GF-D8 (cell line): ENCODE measurements at regions not wholly inside any gene's neighbourhood (a gene's known extent, or its start where the extent isn't known, plus 50 kb on each side); places are given as distances from the start of the nearest gene placed in this dataset.
"Not testable (repeated sequence)": the region's sequence is repeated elsewhere in the genome, so short reads cannot be mapped to it uniquely, and the experiment has no call there.

Experiments used
- DNase-seq: peaks from one replicate; lab custom pipeline; 2025; lab: John Stamatoyannopoulos, UW

DNA sequence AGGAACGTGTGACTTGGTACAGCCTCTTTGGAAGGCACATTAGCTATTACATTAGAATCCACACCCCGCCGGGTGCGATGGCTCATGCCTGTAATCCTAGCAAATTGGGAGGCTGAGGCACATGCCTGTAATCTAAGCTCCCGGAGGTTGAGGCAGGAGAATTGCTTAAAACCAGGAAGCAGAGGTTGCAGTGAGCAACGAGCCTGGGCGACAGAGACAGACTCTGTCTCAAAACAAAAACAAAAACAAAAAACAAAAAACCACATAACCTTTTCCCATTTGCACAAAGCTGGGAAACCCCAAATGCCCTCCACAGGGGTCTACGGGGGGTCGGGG lies 82.7 kb upstream of the METTL9 start:
- DNase-seq, result not testable (repeated sequence)

DNA sequence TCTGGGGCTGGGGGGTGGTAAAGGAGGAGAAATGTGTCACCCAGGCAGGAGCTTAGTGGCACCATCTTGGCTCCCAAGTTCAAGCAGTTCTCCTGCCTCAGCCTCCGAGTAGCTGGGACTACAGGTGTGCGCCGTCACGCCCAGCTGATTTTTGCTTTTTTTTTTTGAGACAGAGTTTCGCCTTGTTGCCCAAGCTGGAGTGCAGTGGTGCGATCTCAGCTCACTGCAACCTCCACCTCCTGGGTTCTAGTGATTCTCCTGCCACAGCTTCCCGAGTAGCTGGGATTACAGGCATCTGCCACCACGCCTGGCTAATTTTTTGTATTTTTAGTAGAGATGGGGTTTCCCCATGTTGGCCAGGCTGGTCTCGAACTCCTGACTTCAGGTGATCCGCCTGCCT lies 82.1 kb upstream of the METTL9 start:
- DNase-seq, result not testable (repeated sequence)

DNA sequence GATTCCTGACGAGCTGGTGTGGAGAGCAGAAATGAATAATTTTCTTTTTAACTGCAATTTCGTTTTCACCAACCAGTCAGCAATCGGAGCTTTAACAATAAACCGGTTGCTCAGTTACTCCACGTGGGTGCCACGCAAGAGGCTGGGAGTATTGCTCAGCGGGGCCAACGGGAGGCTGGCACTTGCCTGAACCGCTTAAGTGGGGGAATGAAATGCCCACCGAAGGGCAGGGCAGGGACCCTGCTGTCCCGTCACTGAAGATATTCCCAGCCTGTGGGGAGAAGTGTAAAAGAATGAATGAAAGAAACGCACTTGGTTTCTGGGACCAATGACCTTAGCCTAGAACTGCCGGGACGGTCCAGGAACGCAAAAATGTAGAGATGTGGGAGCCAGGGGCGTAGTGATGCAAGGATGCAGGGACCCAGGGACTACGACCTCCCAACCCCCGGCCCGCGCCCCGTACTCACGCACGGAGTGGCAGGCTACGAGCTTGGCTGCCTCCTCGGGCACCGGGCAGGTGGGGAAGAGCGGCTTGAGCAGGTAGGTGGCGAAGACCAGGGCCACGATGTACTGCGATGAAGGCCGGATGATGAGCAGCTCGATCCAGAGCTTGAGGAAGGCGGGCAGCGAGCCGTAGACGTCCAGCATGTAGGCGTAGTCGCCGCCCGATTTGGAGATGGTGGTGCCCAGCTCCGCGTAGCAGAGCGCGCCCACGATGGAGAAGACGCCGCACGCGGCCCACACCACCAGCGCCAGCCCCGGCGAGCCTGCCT lies 79.8 kb upstream of the METTL9 start:
- not testable (repeated sequence) for DNase-seq

DNA sequence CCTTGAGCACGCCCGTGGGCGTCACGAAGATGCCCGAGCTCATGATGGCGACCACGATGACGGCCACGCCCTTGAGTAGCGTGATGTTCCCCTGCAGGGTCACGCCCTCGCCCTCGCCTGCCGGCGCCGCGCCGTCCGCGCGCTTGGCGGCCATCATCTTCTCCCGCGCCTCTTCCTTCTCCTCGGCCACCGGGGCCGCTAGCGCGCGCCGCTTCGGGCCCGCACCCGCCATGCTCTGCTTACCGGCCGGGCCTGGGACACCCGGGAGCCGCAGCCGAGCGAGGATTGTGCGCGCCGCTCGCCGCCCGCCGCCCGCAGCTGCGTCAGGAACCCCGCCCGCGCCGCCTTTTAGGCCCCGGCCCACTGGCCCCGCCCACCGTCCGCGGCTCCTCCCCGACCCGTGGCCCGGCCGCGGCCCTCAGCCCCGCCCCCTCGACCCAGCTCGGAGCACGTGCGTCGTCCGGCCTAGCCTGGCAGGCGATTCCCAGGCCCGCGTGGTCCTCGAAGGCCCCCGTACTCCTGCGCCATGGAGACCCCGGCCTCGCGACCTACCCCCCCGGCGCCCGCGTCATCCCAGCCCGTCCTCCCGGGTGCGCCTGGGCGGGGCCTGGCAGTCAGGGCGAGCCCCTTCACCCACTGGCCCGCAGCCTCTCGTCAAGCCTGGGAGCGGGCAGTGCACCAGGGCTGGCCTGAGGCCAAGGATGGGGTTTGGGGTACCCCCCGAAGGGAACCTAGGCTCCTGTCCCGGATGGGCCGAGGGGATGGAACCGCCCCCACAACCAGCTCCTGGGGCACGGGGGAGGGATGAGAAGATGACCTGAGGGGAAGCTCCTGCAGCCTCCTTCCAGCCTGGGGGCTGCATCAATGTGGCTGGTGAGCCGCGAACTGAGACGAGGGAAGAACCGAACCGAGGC lies 79.0 kb upstream of the METTL9 start:
- DNase-seq, result peak; percentile 92

DNA sequence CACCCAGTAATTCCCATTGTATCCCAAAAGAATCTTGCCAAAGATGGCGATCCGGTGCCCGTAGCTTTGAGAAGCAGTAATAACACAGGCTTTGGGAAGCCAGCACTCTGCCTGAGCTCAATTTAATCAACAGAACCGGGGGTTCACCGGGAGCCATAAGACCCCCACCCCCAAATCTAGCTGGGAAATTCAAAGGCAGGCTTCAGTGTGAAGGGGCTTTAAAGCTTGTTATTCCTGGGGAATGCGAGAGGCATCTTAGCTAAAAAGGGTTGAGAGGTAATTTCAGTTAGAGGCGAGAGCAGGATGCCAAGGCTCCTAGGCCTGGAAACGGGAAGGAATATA lies 78.4 kb upstream of the METTL9 start:
- not testable (repeated sequence) for DNase-seq

DNA sequence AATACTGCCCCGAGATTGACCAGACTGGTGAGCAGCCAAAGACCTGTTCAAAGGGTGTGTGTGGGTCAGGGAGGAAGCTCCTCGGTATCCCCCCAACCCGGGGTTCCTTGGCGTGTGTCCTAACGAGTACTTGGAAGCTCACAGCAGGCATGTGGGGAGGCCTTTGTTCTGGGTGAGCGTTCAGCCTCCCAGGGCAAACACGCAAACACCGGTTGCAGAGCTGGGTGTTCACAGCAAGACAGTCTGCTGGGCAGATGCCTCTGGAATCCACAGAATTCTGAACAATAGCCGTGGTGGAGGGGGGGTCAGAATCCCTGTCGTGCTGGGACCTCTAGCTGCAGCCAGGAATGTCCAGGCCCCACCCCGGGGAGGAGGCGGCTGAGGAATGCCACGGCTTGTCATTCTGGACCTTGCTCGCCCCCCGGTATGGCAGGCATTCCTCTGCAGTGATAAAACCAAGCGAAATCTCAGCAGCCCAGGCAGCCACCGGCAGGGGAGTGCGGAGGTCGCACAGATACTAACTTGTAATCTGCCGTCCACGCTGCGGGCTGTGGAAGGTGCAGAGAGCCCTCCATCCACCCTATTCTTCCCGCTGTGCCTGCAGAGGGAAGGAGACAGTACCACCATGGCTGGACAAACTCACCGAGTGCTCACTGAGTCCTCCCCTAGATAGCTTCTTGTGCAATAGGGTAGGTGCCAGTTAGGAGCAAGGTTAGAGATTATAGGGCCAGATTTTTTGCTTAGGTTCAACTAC lies 77.8 kb upstream of the METTL9 start:
- DNase-seq, result not testable (repeated sequence)

DNA sequence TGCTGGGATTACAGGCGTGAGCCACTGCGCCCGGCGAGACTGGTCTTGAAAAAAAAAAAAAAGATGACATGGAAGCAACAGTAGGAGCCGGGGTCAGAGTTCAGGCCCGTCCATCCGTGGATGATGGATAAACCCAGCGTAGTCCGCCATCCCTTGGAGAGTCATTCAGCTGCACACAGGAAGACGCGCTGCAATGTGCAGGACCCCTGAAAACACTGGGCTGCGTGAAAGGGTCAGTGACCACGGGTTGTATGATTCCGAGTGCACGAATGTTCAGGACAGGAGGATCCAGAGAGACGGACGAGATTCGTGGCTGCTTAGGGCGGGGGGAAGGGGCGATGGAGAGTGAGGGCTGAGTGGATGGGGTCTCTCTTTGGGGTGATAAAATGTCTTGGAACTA lies 76.5 kb upstream of the METTL9 start:
- not testable (repeated sequence) for DNase-seq

DNA sequence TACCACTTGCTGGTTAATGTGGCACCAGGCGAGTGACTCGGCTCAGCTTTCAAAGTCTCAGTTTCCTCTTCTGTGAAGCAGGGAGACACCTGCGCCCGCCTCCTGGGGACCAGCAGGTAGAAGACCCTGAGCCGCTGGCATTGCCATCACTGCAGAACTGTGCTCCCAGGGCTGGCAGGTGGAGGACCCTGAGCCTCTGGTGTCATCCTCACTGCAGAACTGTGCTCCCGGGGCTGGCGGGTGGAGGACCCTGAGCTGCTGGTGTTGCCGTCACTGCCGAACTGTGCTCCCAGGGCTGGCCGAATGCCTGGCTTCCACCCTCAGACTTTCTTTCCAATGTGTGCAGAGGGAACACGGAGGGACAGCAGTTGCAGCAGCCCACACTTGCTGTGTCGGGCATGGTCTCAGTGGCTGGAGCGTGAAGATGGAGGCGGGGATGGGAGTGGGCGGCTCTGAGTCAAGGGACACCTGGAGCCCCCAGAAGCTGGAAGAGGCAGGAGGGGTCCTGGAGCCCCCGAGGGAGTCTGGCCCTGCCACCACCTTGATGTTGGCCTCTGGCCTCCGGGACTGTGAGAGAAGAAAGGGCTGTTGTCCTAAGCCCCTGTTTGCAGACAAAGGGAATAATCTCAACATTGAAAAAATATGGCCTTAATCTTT lies 75.8 kb upstream of the METTL9 start:
- no peak for DNase-seq

DNA sequence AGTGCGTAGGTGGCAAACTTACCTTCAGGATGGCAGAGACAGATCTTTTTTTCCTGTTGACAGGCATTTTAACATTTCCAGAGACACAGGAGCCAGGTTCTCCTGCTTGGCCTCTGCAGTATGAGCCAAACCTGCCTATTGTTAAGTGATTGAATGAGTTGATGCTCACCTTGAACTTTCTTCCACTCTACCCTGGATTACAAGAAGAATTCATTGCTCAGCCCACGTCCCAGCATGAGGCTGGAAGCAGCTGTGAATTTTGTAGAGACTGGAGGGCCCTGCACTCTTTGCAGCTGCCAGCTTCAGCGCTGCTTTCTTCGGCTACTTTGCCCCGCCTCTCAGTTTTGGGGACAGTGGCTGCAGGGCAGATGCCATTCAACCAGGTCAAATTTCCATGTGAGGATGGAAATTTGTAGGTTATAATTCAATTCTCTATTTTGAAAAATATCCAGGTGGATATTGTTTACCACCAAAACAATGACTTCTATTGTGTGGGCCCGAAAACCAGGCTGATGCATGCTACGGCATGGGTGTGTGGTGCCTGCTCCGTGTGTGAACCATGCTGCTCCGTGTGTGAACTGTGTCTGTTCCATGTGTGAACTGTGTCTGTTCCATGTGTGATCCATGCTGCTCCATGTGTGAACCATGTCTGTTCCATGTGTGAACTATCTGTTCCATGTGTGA lies 75.2 kb upstream of the METTL9 start:
- DNase-seq, result no peak

DNA sequence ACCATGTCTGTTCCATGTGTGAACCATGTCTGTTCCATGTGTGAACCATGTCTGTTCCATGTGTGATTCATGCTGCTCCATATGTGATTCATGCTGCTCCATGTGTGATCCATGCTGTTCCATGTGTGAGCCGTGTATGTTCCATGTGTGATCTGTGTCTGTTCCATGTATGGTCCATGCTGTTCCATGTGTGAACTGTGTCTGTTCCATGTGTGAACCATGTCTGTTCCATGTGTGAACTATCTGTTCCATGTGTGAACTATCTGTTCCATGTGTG lies 74.7 kb upstream of the METTL9 start:
- DNase-seq, result not testable (repeated sequence)

DNA sequence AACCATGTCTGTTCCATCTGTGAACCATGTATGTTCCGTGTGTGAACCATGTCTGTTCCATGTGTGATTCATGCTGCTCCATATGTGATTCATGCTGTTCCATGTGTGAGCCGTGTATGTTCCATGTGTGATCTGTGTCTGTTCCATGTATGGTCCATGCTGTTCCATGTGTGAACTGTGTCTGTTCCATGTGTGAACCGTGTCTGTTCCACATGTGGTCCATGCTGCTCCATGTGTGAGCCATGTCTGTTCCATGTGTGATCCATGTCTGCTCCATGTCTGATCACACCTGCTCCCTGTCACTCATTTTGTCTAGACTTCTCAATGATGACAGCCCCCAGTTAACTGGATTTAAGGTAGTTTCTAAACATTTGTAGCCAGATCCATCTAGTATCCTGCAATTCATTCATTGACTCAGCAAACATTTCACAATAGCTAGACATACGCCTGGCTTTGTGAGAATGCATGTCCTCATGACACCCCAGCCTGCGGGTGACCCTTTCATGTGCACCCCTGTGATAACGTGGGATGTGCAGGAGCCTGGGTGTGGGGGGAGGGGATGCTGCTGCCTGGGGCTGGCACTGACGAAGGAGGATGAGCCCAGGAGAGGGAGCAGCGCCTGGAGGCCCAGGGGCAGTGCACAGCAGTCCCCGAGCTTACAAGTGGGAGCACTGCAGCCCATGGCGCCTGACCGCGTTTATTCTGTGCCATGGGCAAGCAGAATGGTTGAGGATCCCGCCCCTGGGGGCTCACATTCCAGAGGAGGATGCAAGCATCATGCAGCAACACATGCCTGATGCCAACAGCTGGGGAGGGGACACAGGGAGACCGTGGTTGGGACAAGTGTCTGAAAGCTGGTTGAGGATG lies 74.1 kb upstream of the METTL9 start:
- DNase-seq, result not testable (repeated sequence)

DNA sequence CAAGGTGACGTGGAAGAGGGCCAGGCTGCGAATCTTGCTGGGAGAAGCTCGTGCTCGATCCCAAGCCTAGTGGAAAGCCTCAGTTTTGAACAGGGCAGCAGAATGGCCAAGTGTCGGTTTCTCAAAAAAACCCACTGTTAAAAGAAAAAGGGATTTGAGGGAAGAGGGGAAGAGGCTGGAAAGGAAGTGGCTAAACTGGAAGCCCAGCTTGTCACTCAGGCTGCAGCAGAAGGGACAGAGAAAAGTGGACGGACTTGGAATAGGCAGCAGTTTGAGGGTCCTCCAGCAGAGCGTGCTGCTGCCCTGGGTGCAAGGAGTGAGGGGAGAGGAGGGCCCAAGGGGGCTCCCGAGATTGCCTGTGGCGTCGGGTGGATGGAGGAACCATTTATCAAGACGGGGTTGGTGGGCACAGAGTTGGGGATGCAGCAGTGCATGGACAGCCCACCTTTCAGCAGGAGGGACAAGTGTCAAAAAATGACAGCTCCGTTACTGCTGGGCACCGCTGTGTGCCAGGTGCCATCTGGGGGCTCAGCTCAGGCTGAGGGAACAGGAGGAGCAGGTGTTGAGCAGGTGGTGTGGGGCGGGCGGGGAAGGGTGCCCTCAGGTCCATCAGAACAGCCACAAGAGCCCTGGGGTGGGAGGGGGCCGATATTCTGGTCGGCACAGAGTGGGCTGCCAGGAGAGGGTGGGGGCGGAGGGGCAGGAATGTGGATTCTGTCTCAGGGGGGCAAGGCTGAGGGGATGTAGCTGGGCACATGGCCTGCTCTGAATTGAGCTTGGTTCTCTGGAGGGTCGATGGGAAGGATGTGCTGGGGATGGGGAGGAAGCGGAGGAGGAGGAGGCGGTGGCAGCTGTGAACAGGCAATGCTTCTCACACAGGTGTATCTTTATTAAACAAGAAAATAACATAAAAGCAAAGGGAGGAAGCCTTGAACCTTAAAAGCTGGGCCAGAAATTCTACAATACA lies 73.1 kb upstream of the METTL9 start:
- DNase-seq, result not testable (repeated sequence)

DNA sequence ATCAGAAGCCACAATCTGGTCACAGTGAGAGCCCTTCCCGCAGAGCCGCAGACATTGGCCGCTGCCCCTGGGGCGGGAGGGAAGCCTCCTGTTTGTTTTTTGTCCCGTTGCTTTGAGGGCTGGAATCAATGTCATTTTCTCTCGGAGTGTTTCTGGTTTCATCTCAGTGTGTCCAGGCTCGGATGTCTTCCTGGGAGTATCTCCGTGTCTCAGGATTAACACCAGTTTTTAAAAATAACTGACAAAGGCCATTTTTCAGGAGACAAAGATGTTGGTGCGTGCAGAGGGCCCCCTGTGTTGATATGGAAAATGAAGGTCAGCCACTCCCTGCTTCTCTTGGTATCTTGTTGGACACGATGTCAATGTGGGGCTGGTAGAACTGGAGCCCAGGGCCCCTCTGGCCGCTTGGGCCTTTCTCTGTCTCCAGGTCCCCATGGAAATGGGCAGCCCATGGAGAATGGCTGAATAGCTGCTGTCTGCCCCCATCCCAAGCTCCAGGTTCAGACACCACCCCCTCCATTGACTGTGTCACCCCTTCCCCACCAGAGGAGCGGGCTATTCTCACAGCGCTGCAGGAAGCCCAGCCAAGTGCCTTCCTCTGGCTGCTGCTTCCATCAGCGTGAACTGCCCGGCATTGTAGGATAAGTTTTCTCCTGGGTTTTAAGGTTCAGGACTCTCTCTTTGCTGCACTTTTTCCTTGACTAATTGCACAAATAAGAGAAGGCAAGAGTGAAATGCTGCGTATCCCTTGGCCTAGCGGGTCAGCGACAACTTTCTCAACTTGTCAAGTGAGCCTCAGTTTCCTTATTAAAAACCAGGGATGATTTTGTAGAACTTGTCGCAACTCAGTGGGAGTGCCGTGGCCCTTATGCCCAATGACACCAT lies 72.2 kb upstream of the METTL9 start:
- DNase-seq, result no peak

DNA sequence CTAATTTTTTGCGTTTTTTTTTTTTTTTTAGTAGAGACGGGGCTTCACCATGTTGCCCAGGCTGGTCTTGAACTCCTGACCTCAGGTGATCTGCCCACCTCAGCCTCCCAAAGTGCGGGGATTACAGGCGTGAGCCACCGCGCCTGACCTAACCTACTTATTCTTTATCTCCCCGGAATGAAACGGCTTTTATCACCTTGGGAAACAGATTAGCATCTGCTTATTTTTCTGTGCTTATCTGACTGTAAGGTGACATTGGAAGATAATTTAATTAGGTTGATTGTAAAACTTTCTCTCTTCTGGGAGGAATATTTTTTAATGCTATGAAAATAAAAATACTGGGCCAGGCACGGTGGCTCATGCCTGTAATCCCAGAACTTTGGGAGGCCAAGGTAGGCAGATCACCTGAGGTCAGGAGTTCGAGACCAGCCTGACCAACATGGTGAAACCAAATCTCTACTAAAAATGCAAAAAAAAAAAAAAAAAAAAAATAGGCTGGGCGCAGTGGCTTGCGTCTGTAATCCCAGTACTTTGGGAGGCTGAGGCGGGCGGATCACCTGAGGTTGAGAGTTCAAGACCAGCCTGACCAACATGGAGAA lies 70.2 kb upstream of the METTL9 start:
- not testable (repeated sequence) for DNase-seq

DNA sequence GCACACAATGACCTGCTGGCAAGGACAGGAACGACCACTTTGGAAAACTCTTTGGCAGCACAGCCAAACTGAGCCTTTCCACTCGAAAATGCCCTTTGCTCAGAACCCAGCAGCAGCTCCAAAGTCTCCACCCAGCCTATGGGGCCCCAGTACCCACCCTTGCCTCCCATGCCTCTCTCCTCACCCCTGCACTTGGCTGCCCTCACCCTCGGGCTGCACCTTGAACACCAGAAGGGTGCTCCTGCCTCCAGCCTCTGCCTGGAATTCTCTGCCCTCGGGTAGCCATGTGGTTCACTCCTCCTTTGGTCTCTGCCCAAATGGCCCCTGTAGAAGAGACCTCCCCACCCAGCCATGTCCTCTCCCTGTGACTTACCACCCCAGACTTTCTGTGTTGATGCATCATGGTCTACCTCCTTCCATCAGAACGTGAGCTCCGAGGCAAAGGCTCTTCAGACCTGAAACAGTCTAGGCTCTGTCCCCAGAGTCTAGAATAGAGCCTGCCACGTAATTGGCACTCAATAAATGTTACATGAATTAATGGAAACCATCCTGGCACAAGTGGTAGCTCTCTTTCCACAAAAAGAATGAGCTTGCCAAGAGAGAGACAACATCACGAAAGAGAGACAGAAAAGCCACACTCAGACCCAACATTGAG lies 68.5 kb upstream of the METTL9 start:
- DNase-seq, result not testable (repeated sequence)

DNA sequence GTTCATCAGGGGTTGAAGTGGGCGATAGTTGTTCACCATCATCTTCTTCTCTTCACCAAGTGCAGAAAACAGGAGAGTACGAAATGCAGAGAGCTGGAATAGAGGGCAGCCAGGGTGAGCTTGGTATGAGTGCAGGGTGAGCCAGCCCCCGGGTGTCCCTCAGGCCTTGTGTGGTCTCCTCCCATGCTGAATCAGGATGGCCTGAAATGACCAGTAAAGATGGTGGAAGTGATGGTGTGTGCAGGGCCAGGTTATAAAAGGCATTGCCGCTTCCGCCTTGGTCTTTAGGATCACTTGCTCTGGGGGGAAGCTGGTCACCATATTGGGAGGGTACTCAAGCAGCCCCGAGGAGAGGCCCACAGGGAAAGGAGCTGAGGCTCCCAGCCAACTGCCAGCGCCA lies 66.4 kb upstream of the METTL9 start:
- not testable (repeated sequence) for DNase-seq

DNA sequence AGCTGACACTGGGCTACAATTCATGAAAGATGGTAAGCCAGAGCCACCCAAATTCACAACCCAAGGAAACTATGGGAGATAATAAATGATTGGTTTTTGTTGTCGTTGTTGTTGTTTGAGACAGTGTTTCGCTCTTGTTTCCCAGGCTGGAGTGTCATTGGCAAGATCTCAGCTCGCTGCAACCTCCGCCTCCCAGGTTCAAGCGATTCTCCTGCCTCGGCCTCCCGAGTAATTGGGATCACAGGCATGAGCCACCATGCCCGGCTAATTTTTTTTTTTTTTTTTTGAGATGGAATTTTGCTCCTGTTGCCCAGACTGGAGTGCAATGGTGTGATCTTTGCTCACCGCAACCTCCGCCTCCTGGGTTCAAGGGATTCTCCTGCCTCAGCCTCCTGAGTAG lies 65.9 kb upstream of the METTL9 start:
- DNase-seq, result not testable (repeated sequence)

DNA sequence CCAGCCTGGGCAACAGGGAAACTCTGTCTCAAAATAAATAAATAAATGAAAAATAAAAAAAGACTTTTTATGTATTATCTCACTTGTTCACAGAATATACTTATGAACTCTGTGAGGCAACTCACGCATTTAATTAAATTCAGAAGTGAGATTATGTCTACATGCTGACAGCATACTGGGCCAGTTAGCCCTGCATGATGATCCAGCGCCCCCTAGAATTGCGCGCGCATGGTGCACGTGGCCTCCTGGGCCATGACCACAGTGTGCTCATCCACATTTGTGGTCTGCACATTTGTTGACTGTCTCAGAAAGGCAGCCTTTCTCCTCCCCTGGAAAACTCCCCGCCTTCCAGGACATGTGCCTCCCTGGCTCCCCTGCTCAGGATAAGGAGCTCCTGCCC lies 64.8 kb upstream of the METTL9 start:
- not testable (repeated sequence) for DNase-seq
